AG08396 (cell line): ENCODE measurements at regions not wholly inside any gene's neighbourhood (a gene's known extent, or its start where the extent isn't known, plus 50 kb on each side); places are given as distances from the start of the nearest gene placed in this dataset.
A peak's percentile ranks its signal among the peaks of the same experiment; 100 is the strongest.

ENCODE experiments used
- DNase-seq: peaks from one replicate; pipeline ENCODE4 v3.0.0; 2012; ENCODE audit warnings: low spot score, mixed read lengths

- DNase-seq = no peak
Observed at GRCh38 chr4:54359919-54360650, 131.0 kb downstream of the PDGFRA start.

- DNase-seq = no peak
Observed at GRCh38 chr4:54363037-54363436, 133.9 kb downstream of the PDGFRA start.

GRCh38 chr4:54365691-54366090 is 136.6 kb downstream of the PDGFRA start:
- DNase-seq = no peak

- no peak for DNase-seq
Observed at GRCh38 chr4:54367059-54367458, 138.0 kb downstream of the PDGFRA start.

GRCh38 chr4:54368281-54369265 is 139.5 kb downstream of the PDGFRA start:
- peak; percentile 23 for DNase-seq

GRCh38 chr4:54371173-54371572 is 142.1 kb downstream of the PDGFRA start:
- no peak for DNase-seq

GRCh38 chr4:54372951-54373350 is 143.9 kb downstream of the PDGFRA start:
- no peak for DNase-seq

- DNase-seq = no peak
Observed at GRCh38 chr4:54373718-54374210, 144.7 kb downstream of the PDGFRA start.

GRCh38 chr4:54378461-54378860 is 149.4 kb downstream of the PDGFRA start:
- no peak for DNase-seq

GRCh38 chr4:54384152-54384551 is 155.1 kb downstream of the PDGFRA start:
- no peak for DNase-seq

GRCh38 chr4:54384563-54384962 is 155.5 kb downstream of the PDGFRA start:
- peak; percentile 18 for DNase-seq

- no peak for DNase-seq
Observed at GRCh38 chr4:54386042-54386669, 157.1 kb downstream of the PDGFRA start.

- DNase-seq = no peak
Observed at GRCh38 chr4:54386693-54387092, 157.6 kb downstream of the PDGFRA start.

GRCh38 chr4:54390670-54391069 is 161.6 kb downstream of the PDGFRA start:
- DNase-seq = no peak

- no peak for DNase-seq
Observed at GRCh38 chr4:54391104-54391503, 162.0 kb downstream of the PDGFRA start.

- no peak for DNase-seq
Observed at GRCh38 chr4:54392479-54392878, 163.4 kb downstream of the PDGFRA start.

- no peak for DNase-seq
Observed at GRCh38 chr4:54393243-54393642, 164.2 kb downstream of the PDGFRA start.

GRCh38 chr4:54395013-54395527 is 166.0 kb downstream of the PDGFRA start:
- DNase-seq = no peak

- DNase-seq = no peak
Observed at GRCh38 chr4:54400188-54400587, 171.1 kb downstream of the PDGFRA start.

GRCh38 chr4:54400802-54401201 is 171.7 kb downstream of the PDGFRA start:
- DNase-seq = peak; percentile 60

GRCh38 chr4:54402880-54403480 is 173.9 kb downstream of the PDGFRA start:
- DNase-seq = no peak
